Ovary (tissue), 7 donors: ENCODE measurements at regions not wholly inside any gene's neighbourhood (a gene's known extent, or its start where the extent isn't known, plus 50 kb on each side); places are given as distances from the start of the nearest gene placed in this dataset.

Experiments
- DNase-seq, 5 donors: peaks; one replicate each; pipeline ENCODE4 v3.0.0-alpha.2; 2019 to 2020
- H3K27ac ChIP-seq, 2 donors: fragments of 200-600 bp; one replicate each; pipeline versions ENCODE4 v1.5.1 to v1.8.0; 2019 to 2022
- H3K27me3 ChIP-seq: fragments of 200-600 bp; one replicate; pipeline ENCODE4 v1.8.0; 2022
- H3K36me3 ChIP-seq: fragments of 200-600 bp; sonication (generic); one replicate; pipeline ENCODE4 v1.5.1; 2019
- H3K4me1 ChIP-seq: one replicate; pipeline ENCODE4 v1.8.1; 2013; ENCODE audit warnings: mild to moderate bottlenecking, moderate library complexity; ENCODE audit not compliant: insufficient read depth
- H3K4me3 ChIP-seq: fragments of 200-600 bp; sonication (generic); one replicate; pipeline ENCODE4 v1.5.1; 2017
- H3K9me3 ChIP-seq, 2 donors: fragments of 200-600 bp in 1 of 2; sonication (generic) in 1 of 2; one replicate each; pipeline versions ENCODE4 v1.5.1 to v1.8.1; 2013 to 2019; ENCODE audit warnings: mild to moderate bottlenecking in 1 of 2, moderate library complexity in 1 of 2
- CTCF ChIP-seq, 3 donors: fragments of 450-650 bp in 2 of 3; fragments of 200-600 bp in 1 of 3; IDR thresholded peaks; one replicate each; pipeline versions ENCODE4 v1.5.1 to v1.8.0; 2016 to 2022; ENCODE audit warnings: antibody characterized with exemption in 3 of 3, mild to moderate bottlenecking in 1 of 3
- EP300 ChIP-seq: sonication (generic); formaldehyde crosslinking; IDR thresholded peaks from one replicate; pipeline ENCODE4 v1.6.1; 2017; ENCODE audit warnings: antibody characterized with exemption
- POLR2A ChIP-seq: fragments of 450-650 bp; IDR thresholded peaks from one replicate; pipeline ENCODE4 v1.6.1; 2017; ENCODE audit warnings: antibody characterized with exemption, mild to moderate bottlenecking, moderate library complexity
- WGBS, 3 donors: extraction: QIAGEN DNeasy Blood & Tissue Kit in 1 of 3; methylation state at CpG; one replicate each; pipeline versions ENCODE4 v1.1.5 to v1.1.7; 2013 to 2017; 5-methylcytosine and 5-hydroxymethylcytosine counted together
- intact Hi-C, 4 donors: fragments of 100-400 bp; cut with DNase I; formaldehyde crosslinking; loops; one replicate each; pipeline versions ENCODE4 v1.11.0 to v1.15.1; 2022 to 2023
- donor health status: DM: no; HTN: no; CAD: no; lungs with moderate emphysema.
- donor health status: DM: no; HTN: no; CAD: no.
- donor health status: Bipolar disorder and iron deficiency.
- donor health status: DM: no; HTN: no; CAD: no.
- donor health status: DM: yes; HTN: yes; CAD: no.

DNA sequence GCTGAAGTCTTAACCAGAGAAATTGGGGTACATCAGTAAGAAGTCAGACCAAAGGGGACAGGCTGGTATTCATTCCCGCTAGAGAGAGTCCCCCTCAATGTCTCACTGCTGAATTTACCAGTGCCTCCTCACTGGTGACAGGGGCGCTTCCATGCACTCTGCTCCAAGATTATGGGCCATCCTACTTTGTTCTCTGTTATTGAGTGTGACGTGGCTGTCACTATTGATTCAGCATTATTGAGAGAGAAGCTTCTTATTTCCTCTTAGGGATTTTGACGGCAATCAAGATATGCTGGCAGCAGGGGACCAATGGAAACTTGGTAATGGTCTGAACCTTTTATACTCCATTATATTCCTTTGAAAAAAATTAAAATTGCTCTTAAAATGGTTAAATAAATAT is 118.6 kb downstream of the SYF2 start:
- no peak for DNase-seq
- no peaks in the 10 kb centered on the region for H3K4me1 ChIP-seq
- H3K27me3 ChIP-seq, result no peaks in the 10 kb centered on the region
- intact Hi-C loops, result no loop called here
- WGBS, 3 donors, result 83 to 88% (median 88%) methylated on average over 4 of the region's 4 CpGs
- H3K36me3 ChIP-seq, result no peaks in the 10 kb centered on the region
- TF ChIP-seq EP300, result no peak
- no peak for TF ChIP-seq POLR2A
- no peak for TF ChIP-seq CTCF (IDR thresholded peaks at IDR 0.05)
- H3K4me3 ChIP-seq, result no peak overlapping the region
- H3K9me3 ChIP-seq, result peaks cover 0 to 3% of the 10 kb centered on the region in 2 donors
- no peak overlapping the region for H3K27ac ChIP-seq

DNA sequence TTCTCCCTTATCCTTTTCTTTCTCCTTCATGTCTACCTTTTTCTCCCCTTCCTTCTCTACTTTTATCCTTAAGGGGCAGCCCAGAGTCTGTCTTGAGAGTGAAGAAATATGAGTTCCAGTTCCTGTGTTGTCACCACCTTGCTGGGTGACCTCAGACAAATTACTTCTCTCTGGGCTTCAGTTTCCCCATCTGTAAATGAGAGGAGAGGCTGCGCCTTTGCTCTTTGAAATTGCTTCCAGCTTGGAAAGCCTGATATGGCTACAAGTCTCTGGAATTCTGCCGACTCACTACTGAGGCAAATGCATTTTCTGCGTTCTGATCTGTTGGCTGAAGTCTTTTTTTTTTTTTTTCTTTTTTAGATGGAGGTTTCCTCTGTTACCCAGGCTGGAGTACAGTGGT is 119.2 kb downstream of the SYF2 start:
- Histone ChIP-seq H3K36me3 (no peaks in the 10 kb centered on the region), H3K4me3 (no peak overlapping the region), H3K9me3 (peaks cover 0 to 3% of the 10 kb centered on the region in 2 donors), H3K27ac (no peak overlapping the region), H3K4me1 (no peaks in the 10 kb centered on the region), H3K27me3 (no peaks in the 10 kb centered on the region)
- DNase-seq, result no peak
- intact Hi-C loops, result no loop called here
- TF ChIP-seq EP300, result no peak
- no peak for TF ChIP-seq CTCF (IDR thresholded peaks at IDR 0.05)
- TF ChIP-seq POLR2A, result no peak
- 29 to 35% (median 30%) methylated on average over 3 of the region's 3 CpGs for WGBS, 3 donors

DNA sequence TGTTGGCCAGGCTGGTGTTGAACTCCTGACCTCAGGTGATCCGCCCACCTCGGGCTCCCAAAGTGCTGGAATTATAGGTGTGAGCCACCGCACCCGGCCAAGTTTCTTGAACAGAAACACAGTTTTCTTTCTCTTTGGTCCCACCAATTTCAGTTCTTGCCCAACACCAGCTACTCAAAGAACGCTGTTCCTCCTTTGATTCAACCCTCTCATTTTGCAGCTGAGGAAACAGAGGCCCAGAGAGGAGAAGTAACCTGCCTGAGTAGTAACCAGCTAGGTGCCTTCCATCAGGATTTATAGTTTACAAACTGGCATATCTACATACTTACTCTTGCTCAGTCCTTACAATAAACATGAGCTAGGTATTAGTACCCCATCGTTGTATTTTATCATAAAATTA is 119.9 kb downstream of the SYF2 start:
- intact Hi-C loops, result no loop called here
- Histone ChIP-seq H3K4me3 (no peak overlapping the region), H3K9me3 (peaks cover 0 to 3% of the 10 kb centered on the region in 2 donors), H3K4me1 (no peaks in the 10 kb centered on the region), H3K27ac (no peak overlapping the region), H3K27me3 (no peaks in the 10 kb centered on the region), H3K36me3 (no peaks in the 10 kb centered on the region)
- 75 to 79% (median 75%) methylated on average over 6 of the region's 6 CpGs for WGBS, 3 donors
- no peak for DNase-seq
- no peak for TF ChIP-seq CTCF (IDR thresholded peaks at IDR 0.05)
- no peak for TF ChIP-seq EP300

DNA sequence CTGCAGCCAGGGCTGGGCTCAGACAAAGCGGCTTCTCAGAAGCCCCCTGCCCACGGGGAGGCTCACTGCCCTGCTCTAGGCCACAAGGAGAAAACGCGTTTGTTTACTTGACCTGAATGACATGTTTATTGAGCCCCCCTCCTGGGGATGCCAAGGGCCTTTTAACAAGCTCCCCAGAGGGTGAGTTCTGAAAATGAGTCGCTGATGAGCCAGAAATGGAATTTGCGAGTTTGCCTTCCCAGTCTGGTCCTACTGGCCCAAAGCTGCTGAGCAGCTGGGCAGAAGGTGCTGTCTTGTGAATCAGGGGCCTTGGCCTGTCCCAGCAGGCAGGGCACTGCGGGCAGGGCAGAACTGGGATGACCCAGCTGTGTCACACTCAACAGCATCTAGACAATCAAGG is 120.6 kb downstream of the SYF2 start:
- intact Hi-C loops, result no loop called here
- H3K27ac ChIP-seq, result no peak overlapping the region
- no peaks in the 10 kb centered on the region for H3K36me3 ChIP-seq
- H3K27me3 ChIP-seq, result no peaks in the 10 kb centered on the region
- H3K4me3 ChIP-seq, result no peak overlapping the region
- H3K4me1 ChIP-seq, result no peaks in the 10 kb centered on the region
- DNase-seq, result no peak
- no peaks in the 10 kb centered on the region for H3K9me3 ChIP-seq
- 51 to 61% (median 55%) methylated on average over 7 of the region's 7 CpGs for WGBS, 3 donors
- TF ChIP-seq CTCF (IDR thresholded peaks at IDR 0.05) (no peak), POLR2A (no peak), EP300 (no peak)

GRCh38 chr1:25110485-25110884 is 121.8 kb downstream of the SYF2 start:
- DNase-seq, result no peak
- Histone ChIP-seq H3K27ac (no peak overlapping the region), H3K4me1 (no peaks in the 10 kb centered on the region), H3K27me3 (no peaks in the 10 kb centered on the region), H3K4me3 (no peak overlapping the region), H3K9me3 (no peaks in the 10 kb centered on the region), H3K36me3 (no peaks in the 10 kb centered on the region)
- intact Hi-C loops, result no loop called here
- no peak for TF ChIP-seq POLR2A
- TF ChIP-seq EP300, result no peak
- no peak for TF ChIP-seq CTCF (IDR thresholded peaks at IDR 0.05)
- 91 to 94% (median 93%) methylated on average over 7 of the region's 7 CpGs for WGBS, 3 donors
